Heart left ventricle (tissue), 13 donors: ENCODE measurements at regions not wholly inside any gene's neighbourhood (a gene's known extent, or its start where the extent isn't known, plus 50 kb on each side); places are given as distances from the start of the nearest gene placed in this dataset.
"Not testable (repeated sequence)": the region's sequence is repeated elsewhere in the genome, so short reads cannot be mapped to it uniquely, and the experiment has no call there.

ENCODE experiments used
- CTCF ChIP-seq, 12 donors: fragments of 200-600 bp; sonication (generic) in 4 of 12; IDR thresholded peaks; one replicate each; pipeline versions ENCODE4 v1.5.0 to v1.8.0; 2018 to 2022; ENCODE audit warnings: antibody characterized with exemption in 12 of 12, mild to moderate bottlenecking in 5 of 12
- POLR2A ChIP-seq, 2 donors: fragments of 450-650 bp; IDR thresholded peaks; one replicate each; pipeline ENCODE4 v1.6.1; 2017; ENCODE audit warnings: antibody characterized with exemption in 2 of 2, mild to moderate bottlenecking in 2 of 2, moderate library complexity in 2 of 2
- donor health status: ischemic (EF 13 %, LVEDD 7.1; RV severe dilation, severe dysfunction).
- donor health status: DM: no; HTN: yes; CAD: no.
- donor health status: DM: no; HTN: no; CAD: no.
- donor health status: ischemic (EF 25% LVEDD 6.9; RV normal size, moderate dysfunction).
- donor health status: ischemic (EF 25% LVEDD 5.7; RV mildly dilated, moderate dysfunction).
- donor health status: ischemic (EF 35%, LVEDD 5.7; RV mildly dilated, moderate dysfunction).
- donor health status: nonischemic (EF 11% LVEDD 7.7; RV severe dilation, severe dysfunction).
- donor health status: DM: yes; HTN: yes; CAD: no.
- donor health status: PGD.
- donor health status: ischemic (EF 29% LVEDD 5.4; RV normal size, mild dysfunction).
- donor health status: nonischemic (EF 23%, LVEDD 6.1; RV moderate dilation, normal function).

GRCh38 chr2:215245919-215246318 lies 65.9 kb upstream of the ATIC start:
- not testable (repeated sequence) for TF ChIP-seq POLR2A, CTCF (IDR thresholded peaks at IDR 0.05)
